ENCODE measurements at regions not wholly inside any gene's neighbourhood (a gene's known extent, or its start where the extent isn't known, plus 50 kb on each side); places are given as distances from the start of the nearest gene placed in this dataset.

DNA sequence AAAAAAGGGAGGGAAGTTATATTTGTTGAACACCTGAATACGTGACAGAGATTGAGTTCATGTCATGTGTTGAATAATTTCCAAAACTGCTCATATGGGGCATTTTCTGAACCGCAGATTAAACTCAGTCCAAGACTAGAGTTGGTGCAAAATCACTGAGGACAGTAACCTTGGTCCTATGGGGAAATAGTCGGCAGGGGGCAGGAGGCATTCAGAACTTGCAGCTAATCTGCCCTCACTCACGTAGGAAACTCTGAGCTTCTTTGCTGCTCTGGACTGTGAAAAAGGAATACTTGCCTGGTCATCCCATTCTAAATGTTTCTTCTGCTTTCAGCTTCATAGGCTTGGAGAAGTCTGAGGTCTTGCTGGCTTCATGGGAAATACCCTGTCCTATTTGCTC lies 228.3 kb upstream of the ZP4 start:
- TF ChIP-seq POLR2AphosphoS5 (IDR thresholded peaks at IDR 0.05; ENCODE audit: borderline replicate concordance, low read depth, low read length): no peak
- no peak for TF ChIP-seq EZH2 (IDR thresholded peaks at IDR 0.05)
- TF ChIP-seq FOXP2 (optimal IDR thresholded peaks at IDR 0.05; ENCODE audit: control extremely low read depth, extremely low read length, insufficient read depth): no peak

All from SK-N-MC (cell line).